ENCODE measurements at regions not wholly inside any gene's neighbourhood (a gene's known extent, or its start where the extent isn't known, plus 50 kb on each side); places are given as distances from the start of the nearest gene placed in this dataset.

GRCh38 chr13:72317346-72318109 lies 409.9 kb downstream of the MZT1 start:
- H3K27ac Mint-ChIP-seq = no peak overlapping the region
- peaks cover 1 to 2% of the 10 kb centered on the region in 2 donors for H3K9me3 Mint-ChIP-seq
- no peaks in the 10 kb centered on the region for H3K4me1 Mint-ChIP-seq (ENCODE audit: low read depth)
- ATAC-seq (replicated peaks in 1 of 2) = no peak
- no peak overlapping the region for H3K4me3 Mint-ChIP-seq
- H3K36me3 Mint-ChIP-seq (ENCODE audit: insufficient read depth in 2 of 2) = no peaks in the 10 kb centered on the region
- DNase-seq = no peak
- no peaks in the 10 kb centered on the region for H3K27me3 Mint-ChIP-seq (ENCODE audit: low read depth)

- no peak for DNase-seq
- no peak overlapping the region for H3K4me3 Mint-ChIP-seq
- no peaks in the 10 kb centered on the region for H3K27me3 Mint-ChIP-seq (ENCODE audit: low read depth)
- peaks cover 0 to 2% of the 10 kb centered on the region in 2 donors for H3K9me3 Mint-ChIP-seq
- ATAC-seq (replicated peaks in 1 of 2) = no peak
- no peaks in the 10 kb centered on the region for H3K36me3 Mint-ChIP-seq (ENCODE audit: insufficient read depth in 2 of 2)
- no peak overlapping the region for H3K27ac Mint-ChIP-seq
- H3K4me1 Mint-ChIP-seq (ENCODE audit: low read depth) = no peaks in the 10 kb centered on the region
Observed at GRCh38 chr13:72316716-72317115, 410.7 kb downstream of the MZT1 start.

DNA sequence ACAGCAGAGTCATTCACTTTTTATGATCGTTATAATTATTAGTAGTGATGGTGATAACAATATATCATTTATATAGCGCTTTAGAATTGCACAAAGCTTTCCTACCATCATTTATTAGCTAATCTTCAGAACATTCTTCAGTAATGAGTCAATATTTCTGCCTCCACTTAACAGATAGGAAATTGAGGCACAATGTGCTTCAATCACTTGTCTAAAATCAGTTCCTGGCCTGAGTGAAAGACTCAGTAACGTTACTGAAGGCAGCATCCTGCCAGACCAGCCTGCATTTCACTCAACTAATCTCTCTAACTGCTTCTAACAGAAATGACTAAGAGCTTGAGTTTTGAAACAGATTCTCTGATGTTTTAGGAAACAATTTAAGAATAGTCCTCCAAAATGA lies 412.1 kb downstream of the MZT1 start:
- H3K4me1 Mint-ChIP-seq (ENCODE audit: low read depth) = no peaks in the 10 kb centered on the region
- H3K4me3 Mint-ChIP-seq = no peak overlapping the region
- no peak overlapping the region for H3K27ac Mint-ChIP-seq
- no peak for DNase-seq
- H3K27me3 Mint-ChIP-seq (ENCODE audit: low read depth) = no peaks in the 10 kb centered on the region
- no peaks in the 10 kb centered on the region for H3K9me3 Mint-ChIP-seq
- no peaks in the 10 kb centered on the region for H3K36me3 Mint-ChIP-seq (ENCODE audit: insufficient read depth in 2 of 2)
- ATAC-seq (replicated peaks in 1 of 2) = no peak

DNA sequence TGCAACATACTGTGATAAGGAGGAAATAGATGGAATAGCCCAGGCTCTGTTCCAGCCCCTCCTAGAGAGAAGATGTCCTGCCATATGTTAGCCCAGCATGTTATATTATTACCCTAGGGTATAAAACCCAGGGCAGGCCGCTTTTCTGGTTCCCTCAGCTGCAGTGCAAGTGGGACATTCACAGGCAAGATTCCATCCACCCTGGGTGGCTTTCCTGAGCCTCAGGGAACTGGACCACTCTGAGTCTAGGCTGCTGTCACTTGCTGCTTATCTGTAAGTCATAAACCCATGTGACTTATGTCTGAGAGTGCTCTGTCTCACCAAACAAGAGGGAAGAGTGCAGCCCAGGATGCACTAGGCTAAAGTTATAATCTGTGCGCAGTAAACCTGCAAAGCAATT lies 413.2 kb downstream of the MZT1 start:
- Mint-ChIP-seq H3K36me3 (ENCODE audit: insufficient read depth in 2 of 2) (no peaks in the 10 kb centered on the region), H3K4me3 (no peak overlapping the region), H3K9me3 (no peaks in the 10 kb centered on the region), H3K4me1 (ENCODE audit: low read depth) (no peaks in the 10 kb centered on the region), H3K27ac (no peak overlapping the region), H3K27me3 (ENCODE audit: low read depth) (no peaks in the 10 kb centered on the region)
- no peak for ATAC-seq (replicated peaks in 1 of 2)
- no peak for DNase-seq

GRCh38 chr13:72313546-72313945 lies 413.9 kb downstream of the MZT1 start:
- Mint-ChIP-seq H3K9me3 (no peaks in the 10 kb centered on the region), H3K27me3 (ENCODE audit: low read depth) (no peaks in the 10 kb centered on the region), H3K4me1 (ENCODE audit: low read depth) (no peaks in the 10 kb centered on the region), H3K4me3 (no peak overlapping the region), H3K27ac (no peak overlapping the region), H3K36me3 (ENCODE audit: insufficient read depth in 2 of 2) (no peaks in the 10 kb centered on the region)
- no peak for ATAC-seq (replicated peaks in 1 of 2)
- DNase-seq = no peak

DNA sequence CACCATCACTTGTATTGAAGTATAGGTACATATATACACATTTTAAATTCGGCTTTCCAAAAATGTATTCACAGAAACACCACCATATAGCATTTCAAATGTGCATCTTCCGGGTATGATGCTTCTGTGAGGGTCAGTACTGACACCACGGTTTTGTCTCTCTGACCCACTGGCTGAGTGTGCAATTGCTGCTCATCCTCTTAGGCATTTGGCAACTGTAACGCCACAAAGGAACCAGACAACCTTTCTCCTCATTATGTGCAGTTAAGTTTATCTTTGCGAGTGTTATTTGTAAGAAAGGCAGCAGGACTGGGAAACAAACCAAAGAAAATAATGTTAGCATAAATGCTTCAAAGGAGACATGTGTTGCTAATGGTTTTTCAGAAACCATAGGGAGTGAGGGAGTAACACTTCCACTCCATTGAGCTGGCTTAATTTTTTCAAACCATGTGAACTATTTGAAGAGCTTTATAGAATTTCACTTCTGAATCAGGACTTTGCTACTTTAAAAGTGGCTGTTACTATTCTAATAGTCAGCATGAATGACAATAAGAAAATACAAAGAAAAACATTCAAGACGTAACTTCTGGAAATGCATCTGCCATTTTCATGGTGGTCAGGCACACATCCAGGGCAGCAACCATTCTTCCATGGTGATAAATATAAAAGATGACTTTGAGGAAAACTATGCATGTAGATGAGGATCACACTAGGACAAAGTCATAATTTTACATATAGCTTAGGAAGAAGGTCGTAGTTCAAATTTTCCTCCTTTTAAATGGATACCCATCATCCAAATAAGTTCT lies 423.3 kb downstream of the MZT1 start:
- Mint-ChIP-seq H3K36me3 (ENCODE audit: insufficient read depth in 2 of 2) (no peaks in the 10 kb centered on the region), H3K4me1 (ENCODE audit: low read depth) (no peaks in the 10 kb centered on the region), H3K27ac (no peak overlapping the region), H3K9me3 (peaks cover 0 to 2% of the 10 kb centered on the region in 2 donors), H3K4me3 (no peak overlapping the region), H3K27me3 (ENCODE audit: low read depth) (no peaks in the 10 kb centered on the region)
- ATAC-seq (replicated peaks in 1 of 2) (no peak), DNase-seq (no peak)

DNA sequence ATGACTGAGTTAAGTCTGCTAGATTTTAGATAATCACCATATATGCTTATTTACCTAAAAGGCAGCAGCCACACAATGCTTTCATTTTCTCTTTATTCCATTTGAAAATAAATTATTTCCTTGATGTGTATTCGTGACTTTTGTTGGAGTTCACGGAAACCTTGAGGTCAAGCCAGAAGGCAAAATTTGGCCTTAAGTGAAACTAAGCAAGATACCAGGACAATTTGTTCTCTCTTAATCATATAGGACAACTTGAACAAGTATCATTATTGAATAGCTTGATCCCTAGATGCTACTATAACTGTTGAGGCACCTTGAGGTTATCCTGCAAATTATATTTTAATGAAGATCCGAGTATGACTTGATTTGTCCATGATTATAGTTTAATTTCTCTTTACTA lies 429.2 kb upstream of the DACH1 start:
- Mint-ChIP-seq H3K9me3 (peaks cover 7 to 9% of the 10 kb centered on the region in 2 donors), H3K4me1 (ENCODE audit: low read depth) (no peaks in the 10 kb centered on the region), H3K27ac (no peak overlapping the region), H3K36me3 (ENCODE audit: insufficient read depth in 2 of 2) (peaks cover 0 to 2% of the 10 kb centered on the region in 2 donors), H3K27me3 (ENCODE audit: low read depth) (no peaks in the 10 kb centered on the region), H3K4me3 (no peak overlapping the region)
- DNase-seq (no peak), ATAC-seq (replicated peaks in 1 of 2) (no peak)

DNA sequence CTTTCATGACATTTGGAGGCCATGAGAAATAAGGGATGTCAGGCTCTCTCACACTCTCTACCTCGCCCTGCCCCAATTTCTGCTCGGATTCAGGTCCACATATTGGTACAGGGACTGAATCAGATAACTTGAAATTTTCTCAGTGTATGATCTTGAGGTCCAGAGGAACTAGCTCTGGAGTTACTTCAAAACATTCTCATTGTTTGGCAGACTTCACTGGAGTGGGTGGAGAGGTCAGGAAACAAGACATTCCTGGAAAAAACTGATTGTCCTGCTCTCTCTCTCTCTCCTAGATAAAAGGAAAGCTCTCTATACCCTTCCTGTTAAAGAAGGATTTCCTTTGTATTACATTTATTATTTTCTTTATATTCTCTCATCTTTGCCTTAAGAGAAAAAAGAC lies 428.1 kb upstream of the DACH1 start:
- Mint-ChIP-seq H3K4me1 (ENCODE audit: low read depth) (no peaks in the 10 kb centered on the region), H3K27ac (no peak overlapping the region), H3K9me3 (peaks cover 8 to 10% of the 10 kb centered on the region in 2 donors), H3K4me3 (no peak overlapping the region), H3K36me3 (ENCODE audit: insufficient read depth in 2 of 2) (peaks cover 0 to 2% of the 10 kb centered on the region in 2 donors), H3K27me3 (ENCODE audit: low read depth) (no peaks in the 10 kb centered on the region)
- ATAC-seq (replicated peaks in 1 of 2) = no peak
- no peak for DNase-seq

DNA sequence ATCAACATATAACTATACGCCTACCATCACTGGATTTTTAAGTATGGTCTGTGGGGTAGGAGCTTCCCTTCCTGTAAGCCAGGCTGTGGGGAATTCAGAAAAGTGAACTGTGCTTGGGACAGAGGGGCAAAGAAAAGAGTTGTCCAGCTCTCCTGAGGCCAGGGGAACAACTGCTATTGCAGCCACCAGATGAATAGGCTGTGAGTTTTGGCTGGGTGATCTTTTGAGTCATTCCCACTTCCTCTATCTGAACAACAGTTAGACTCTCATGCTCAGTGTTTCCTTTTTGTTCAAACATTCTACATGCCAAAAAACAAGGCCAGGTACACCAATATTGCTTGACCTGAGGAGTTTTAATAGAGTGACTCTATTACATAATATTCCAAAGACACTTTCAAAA lies 426.2 kb upstream of the DACH1 start:
- no peaks in the 10 kb centered on the region for H3K27me3 Mint-ChIP-seq (ENCODE audit: low read depth)
- ATAC-seq (replicated peaks in 1 of 2) (no peak), DNase-seq (no peak)
- peaks cover 8 to 11% of the 10 kb centered on the region in 2 donors for H3K9me3 Mint-ChIP-seq
- no peak overlapping the region for H3K4me3 Mint-ChIP-seq
- peaks cover 0 to 2% of the 10 kb centered on the region in 2 donors for H3K36me3 Mint-ChIP-seq (ENCODE audit: insufficient read depth in 2 of 2)
- no peak overlapping the region for H3K27ac Mint-ChIP-seq
- H3K4me1 Mint-ChIP-seq (ENCODE audit: low read depth) = no peaks in the 10 kb centered on the region

DNA sequence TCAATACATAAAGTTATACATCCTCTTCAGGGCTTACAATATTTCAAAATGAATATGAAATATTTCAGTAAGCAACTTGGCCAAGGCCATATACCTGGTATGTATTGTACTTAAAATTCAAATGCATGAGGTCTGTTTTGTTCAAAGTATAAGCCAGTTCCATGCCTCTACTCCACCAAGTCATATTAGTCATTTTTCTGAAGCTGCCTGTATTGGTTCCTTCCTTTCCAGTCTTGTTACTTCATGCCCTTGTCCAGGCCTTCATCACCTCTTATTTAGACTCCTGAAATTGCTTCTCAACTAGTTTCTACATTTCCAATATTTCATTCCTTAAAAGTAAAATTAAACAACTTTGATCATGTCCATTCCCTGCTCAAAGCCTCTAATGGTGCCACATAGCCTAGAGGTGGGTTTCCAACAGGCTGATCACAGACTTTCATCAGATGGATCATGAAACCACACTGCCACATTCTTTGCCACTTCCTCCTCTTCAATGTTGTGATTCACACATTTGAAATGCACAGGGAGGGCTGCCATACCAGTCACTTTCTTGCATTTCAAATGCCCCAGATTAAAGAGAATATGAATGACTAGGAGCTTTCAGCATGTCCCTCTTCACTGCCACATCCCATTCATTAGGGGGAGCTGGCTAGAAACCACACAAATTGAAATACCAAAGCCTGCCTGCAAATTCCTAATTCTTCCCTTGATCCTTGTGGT lies 424.1 kb upstream of the DACH1 start:
- ATAC-seq (replicated peaks in 1 of 2) = no peak
- DNase-seq = no peak
- Mint-ChIP-seq H3K27ac (no peak overlapping the region), H3K36me3 (ENCODE audit: insufficient read depth in 2 of 2) (peaks cover 0 to 2% of the 10 kb centered on the region in 2 donors), H3K27me3 (ENCODE audit: low read depth) (no peaks in the 10 kb centered on the region), H3K9me3 (peaks cover 8 to 13% of the 10 kb centered on the region in 2 donors), H3K4me1 (ENCODE audit: low read depth) (no peaks in the 10 kb centered on the region), H3K4me3 (no peak overlapping the region)

DNA sequence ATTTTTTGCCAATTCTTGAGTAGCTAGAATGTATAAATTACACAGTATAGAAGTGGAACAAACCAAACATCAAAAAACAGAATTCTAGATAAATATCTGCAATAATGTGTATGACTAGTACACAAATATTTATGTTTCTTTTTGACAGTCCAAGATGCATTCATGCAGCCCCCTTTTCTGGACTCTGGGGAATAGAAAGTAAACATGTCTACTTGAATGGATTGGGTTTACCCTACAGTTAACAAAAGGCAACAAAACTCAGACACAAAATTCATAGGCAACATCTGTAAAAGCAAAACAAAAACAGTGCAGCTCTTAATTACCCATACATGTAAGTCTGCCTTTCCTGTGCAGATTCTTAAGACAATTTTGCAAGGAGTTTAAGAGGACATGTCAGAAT lies 419.4 kb upstream of the DACH1 start:
- H3K9me3 Mint-ChIP-seq = peaks cover 4% of the 10 kb centered on the region in 2 donors
- no peak overlapping the region for H3K4me3 Mint-ChIP-seq
- no peaks in the 10 kb centered on the region for H3K27me3 Mint-ChIP-seq (ENCODE audit: low read depth)
- DNase-seq (no peak), ATAC-seq (replicated peaks in 1 of 2) (no peak)
- no peaks in the 10 kb centered on the region for H3K36me3 Mint-ChIP-seq (ENCODE audit: insufficient read depth in 2 of 2)
- H3K27ac Mint-ChIP-seq = no peak overlapping the region
- H3K4me1 Mint-ChIP-seq (ENCODE audit: low read depth) = no peaks in the 10 kb centered on the region

DNA sequence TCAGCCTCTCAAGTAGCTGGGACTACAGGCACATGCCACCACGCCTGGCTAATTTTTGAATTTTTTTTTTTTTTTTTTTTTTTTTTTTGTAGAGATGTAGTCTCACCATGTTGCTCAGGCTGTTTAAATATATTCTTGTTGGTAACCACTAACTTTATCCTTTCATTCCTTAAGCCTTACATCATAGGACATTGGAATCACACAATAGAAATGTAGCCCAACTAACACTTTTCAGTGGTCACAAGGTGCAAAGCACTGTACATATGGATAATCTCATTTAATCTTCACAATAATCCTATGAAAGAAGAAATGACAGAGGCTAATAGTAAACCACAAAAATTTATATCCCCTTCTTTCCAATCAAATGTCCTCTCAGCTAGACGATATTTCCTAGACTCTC lies 417.8 kb upstream of the DACH1 start:
- Mint-ChIP-seq H3K9me3 (peaks cover 2 to 3% of the 10 kb centered on the region in 2 donors), H3K27ac (no peak overlapping the region), H3K4me3 (no peak overlapping the region), H3K4me1 (ENCODE audit: low read depth) (no peaks in the 10 kb centered on the region), H3K27me3 (ENCODE audit: low read depth) (no peaks in the 10 kb centered on the region), H3K36me3 (ENCODE audit: insufficient read depth in 2 of 2) (no peaks in the 10 kb centered on the region)
- ATAC-seq (replicated peaks in 1 of 2) (no peak), DNase-seq (no peak)

GRCh38 chr13:72261732-72262131 lies 394.7 kb upstream of the DACH1 start:
- Mint-ChIP-seq H3K4me1 (ENCODE audit: low read depth) (no peaks in the 10 kb centered on the region), H3K27me3 (ENCODE audit: low read depth) (no peaks in the 10 kb centered on the region), H3K36me3 (ENCODE audit: insufficient read depth in 2 of 2) (no peaks in the 10 kb centered on the region), H3K4me3 (no peak overlapping the region), H3K9me3 (peaks cover 4 to 6% of the 10 kb centered on the region in 2 donors), H3K27ac (no peak overlapping the region)
- no peak for DNase-seq
- no peak for ATAC-seq (replicated peaks in 1 of 2)

Data from activated T-cell treated with anti-CD3 and anti-CD28 coated beads, Interleukin-2, amount 50 U/mL, for 72 hours (primary cell).